ENCODE measurements at regions not wholly inside any gene's neighbourhood (a gene's known extent, or its start where the extent isn't known, plus 50 kb on each side); places are given as distances from the start of the nearest gene placed in this dataset.

DNA sequence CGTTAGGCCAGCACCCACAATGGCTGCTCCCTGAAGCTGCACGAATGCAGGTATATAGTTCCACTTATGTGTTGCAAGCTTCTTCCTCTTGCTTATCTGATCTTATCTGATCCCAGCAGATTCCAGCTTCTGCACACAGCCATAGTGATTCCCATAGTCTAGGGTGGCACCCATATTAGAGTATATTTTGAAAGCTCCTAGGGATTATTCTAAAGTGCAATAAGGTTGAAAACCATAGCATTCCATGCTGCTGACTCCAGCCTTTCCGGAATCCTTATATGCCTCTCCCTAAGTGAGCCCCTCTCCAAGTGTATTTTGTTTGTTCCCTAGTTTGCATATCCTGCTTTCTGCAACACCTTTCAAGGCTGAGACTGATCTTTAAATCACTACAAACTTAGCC, 432.0 kb downstream of the SETD4 start:
- TF ChIP-seq CEBPB (IDR thresholded peaks at IDR 0.05) (no peak), FOXM1 (IDR thresholded peaks at IDR 0.05; ENCODE audit: borderline replicate concordance, low read depth) (no peak), YY1 (IDR thresholded peaks at IDR 0.05; ENCODE audit: low read depth) (no peak), EP300 (IDR thresholded peaks at IDR 0.05; ENCODE audit: borderline replicate concordance) (no peak), EGR1 (IDR thresholded peaks at IDR 0.05) (no peak), TCF12 (IDR thresholded peaks at IDR 0.05; ENCODE audit: low read depth) (no peak), TEAD4 (IDR thresholded peaks at IDR 0.05) (no peak), TAF1 (IDR thresholded peaks at IDR 0.05; ENCODE audit: low read depth) (no peak), CREB1 (IDR thresholded peaks at IDR 0.05; ENCODE audit: low read depth) (no peak), ZBTB7A (IDR thresholded peaks at IDR 0.05; ENCODE audit: low read depth) (no peak)

GRCh38 chr21:35627462-35627861, 432.9 kb downstream of the SETD4 start:
- TF ChIP-seq TCF12 (IDR thresholded peaks at IDR 0.05; ENCODE audit: low read depth) (no peak), EP300 (IDR thresholded peaks at IDR 0.05; ENCODE audit: borderline replicate concordance) (no peak), CREB1 (IDR thresholded peaks at IDR 0.05; ENCODE audit: low read depth) (no peak), TEAD4 (IDR thresholded peaks at IDR 0.05) (no peak), CEBPB (IDR thresholded peaks at IDR 0.05) (no peak), MAX (IDR thresholded peaks at IDR 0.05) (no peak), YY1 (IDR thresholded peaks at IDR 0.05; ENCODE audit: low read depth) (no peak), FOXM1 (IDR thresholded peaks at IDR 0.05; ENCODE audit: borderline replicate concordance, low read depth) (no peak), TAF1 (IDR thresholded peaks at IDR 0.05; ENCODE audit: low read depth) (no peak), NFIC (IDR thresholded peaks at IDR 0.05) (no peak), RAD21 (IDR thresholded peaks at IDR 0.05; ENCODE audit: low read depth) (no peak), USF1 (IDR thresholded peaks at IDR 0.05) (no peak), ZBTB7A (IDR thresholded peaks at IDR 0.05; ENCODE audit: low read depth) (no peak), EGR1 (IDR thresholded peaks at IDR 0.05) (no peak), REST (IDR thresholded peaks at IDR 0.05; ENCODE audit: low read depth) (no peak)

DNA sequence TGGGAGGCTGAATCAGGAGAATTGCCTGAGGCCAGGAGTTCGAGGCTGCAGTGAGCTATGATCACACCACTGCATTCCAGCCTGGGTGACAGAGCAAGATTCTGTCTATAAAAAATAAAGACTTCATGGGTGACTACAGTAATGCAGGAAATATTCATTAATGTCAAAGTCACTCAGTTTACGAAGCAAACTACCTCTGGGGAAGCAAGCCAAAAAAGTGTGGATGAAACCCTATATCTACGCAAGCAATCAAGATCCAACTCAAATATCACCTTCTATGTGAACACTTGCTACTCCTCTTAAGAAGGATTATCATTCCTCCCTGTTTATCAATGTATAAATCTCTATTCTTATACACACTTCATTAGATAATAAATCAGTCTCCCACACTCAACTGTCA, 434.8 kb downstream of the SETD4 start:
- no peak for TF ChIP-seq CREB1 (IDR thresholded peaks at IDR 0.05; ENCODE audit: low read depth)
- no peak for TF ChIP-seq TEAD4 (IDR thresholded peaks at IDR 0.05)
- TF ChIP-seq CEBPB (IDR thresholded peaks at IDR 0.05) = no peak
- no peak for TF ChIP-seq NFIC (IDR thresholded peaks at IDR 0.05)
- no peak for TF ChIP-seq YY1 (IDR thresholded peaks at IDR 0.05; ENCODE audit: low read depth)

- TF ChIP-seq CEBPB (IDR thresholded peaks at IDR 0.05) = no peak
- no peak for TF ChIP-seq REST (IDR thresholded peaks at IDR 0.05; ENCODE audit: low read depth)
- TF ChIP-seq ZBTB7A (IDR thresholded peaks at IDR 0.05; ENCODE audit: low read depth) = no peak
- no peak for TF ChIP-seq YY1 (IDR thresholded peaks at IDR 0.05; ENCODE audit: low read depth)
- TF ChIP-seq FOXM1 (IDR thresholded peaks at IDR 0.05; ENCODE audit: borderline replicate concordance, low read depth) = no peak
- TF ChIP-seq EGR1 (IDR thresholded peaks at IDR 0.05) = no peak
- no peak for TF ChIP-seq USF1 (IDR thresholded peaks at IDR 0.05)
- no peak for TF ChIP-seq CREB1 (IDR thresholded peaks at IDR 0.05; ENCODE audit: low read depth)
- TF ChIP-seq NFIC (IDR thresholded peaks at IDR 0.05) = no peak
- TF ChIP-seq RAD21 (IDR thresholded peaks at IDR 0.05; ENCODE audit: low read depth) = no peak
- TF ChIP-seq MAX (IDR thresholded peaks at IDR 0.05) = no peak
- no peak for TF ChIP-seq EP300 (IDR thresholded peaks at IDR 0.05; ENCODE audit: borderline replicate concordance)
- TF ChIP-seq TCF12 (IDR thresholded peaks at IDR 0.05; ENCODE audit: low read depth) = no peak
- no peak for TF ChIP-seq TEAD4 (IDR thresholded peaks at IDR 0.05)
- no peak for TF ChIP-seq TAF1 (IDR thresholded peaks at IDR 0.05; ENCODE audit: low read depth)
Observed at GRCh38 chr21:35624901-35625300, 435.4 kb downstream of the SETD4 start.

DNA sequence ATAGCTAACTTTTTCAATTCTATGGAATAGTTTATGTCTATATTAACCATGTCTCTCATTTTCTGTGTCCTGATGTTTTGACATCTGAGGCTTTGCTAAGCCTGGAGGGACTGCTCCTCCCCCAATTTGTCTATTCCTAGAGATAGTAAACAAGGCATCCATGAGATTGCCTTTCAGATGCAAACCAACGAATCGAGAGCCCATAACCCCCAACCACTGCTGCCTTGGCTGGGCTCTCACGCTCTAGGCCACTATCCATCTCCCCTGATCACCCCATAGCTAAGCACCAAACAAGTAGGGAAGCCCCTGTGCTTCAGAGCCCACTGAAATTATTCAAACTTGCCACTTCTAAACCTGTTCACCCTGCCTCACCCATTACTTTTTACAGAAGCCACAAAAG, 437.7 kb downstream of the SETD4 start:
- TF ChIP-seq TAF1 (IDR thresholded peaks at IDR 0.05; ENCODE audit: low read depth) (no peak), MAX (IDR thresholded peaks at IDR 0.05) (no peak), EGR1 (IDR thresholded peaks at IDR 0.05) (no peak), TEAD4 (IDR thresholded peaks at IDR 0.05) (no peak), EP300 (IDR thresholded peaks at IDR 0.05; ENCODE audit: borderline replicate concordance) (no peak), FOXM1 (IDR thresholded peaks at IDR 0.05; ENCODE audit: borderline replicate concordance, low read depth) (no peak), NFIC (IDR thresholded peaks at IDR 0.05) (no peak), YY1 (IDR thresholded peaks at IDR 0.05; ENCODE audit: low read depth) (no peak), RAD21 (IDR thresholded peaks at IDR 0.05; ENCODE audit: low read depth) (no peak), USF1 (IDR thresholded peaks at IDR 0.05) (no peak), TCF12 (IDR thresholded peaks at IDR 0.05; ENCODE audit: low read depth) (no peak), ZBTB7A (IDR thresholded peaks at IDR 0.05; ENCODE audit: low read depth) (no peak), CEBPB (IDR thresholded peaks at IDR 0.05) (no peak), REST (IDR thresholded peaks at IDR 0.05; ENCODE audit: low read depth) (no peak)

Measured in Ishikawa (cell line).